ENCODE measurements at regions not wholly inside any gene's neighbourhood (a gene's known extent, or its start where the extent isn't known, plus 50 kb on each side); places are given as distances from the start of the nearest gene placed in this dataset.
"Not testable (repeated sequence)": the region's sequence is repeated elsewhere in the genome, so short reads cannot be mapped to it uniquely, and the experiment has no call there.

- DNase-seq (ENCODE audit: low spot score) = not testable (repeated sequence)
Observed at GRCh38 chr2:87198422-87198821, 176.8 kb upstream of the PLGLB1 start.

GRCh38 chr2:87199228-87199627, 177.6 kb upstream of the PLGLB1 start:
- DNase-seq (ENCODE audit: low spot score) = not testable (repeated sequence)

GRCh38 chr2:87204569-87205147, 183.0 kb upstream of the PLGLB1 start:
- not testable (repeated sequence) for DNase-seq (ENCODE audit: low spot score)

- not testable (repeated sequence) for DNase-seq (ENCODE audit: low spot score)
Observed at GRCh38 chr2:87212938-87213337, 191.3 kb upstream of the PLGLB1 start.

- not testable (repeated sequence) for DNase-seq (ENCODE audit: low spot score)
Observed at GRCh38 chr2:87217005-87217404, 195.4 kb upstream of the PLGLB1 start.

- not testable (repeated sequence) for DNase-seq (ENCODE audit: low spot score)
Observed at GRCh38 chr2:87217741-87218410, 196.2 kb upstream of the PLGLB1 start.

- DNase-seq (ENCODE audit: low spot score) = not testable (repeated sequence)
Observed at GRCh38 chr2:87220651-87221050, 199.0 kb upstream of the PLGLB1 start.

- peak; percentile 29 for DNase-seq (ENCODE audit: low spot score)
Observed at GRCh38 chr2:87222131-87222530, 200.5 kb upstream of the PLGLB1 start.

- DNase-seq (ENCODE audit: low spot score) = not testable (repeated sequence)
Observed at GRCh38 chr2:87223873-87224272, 202.2 kb upstream of the PLGLB1 start.

GRCh38 chr2:87229091-87229689, 207.5 kb upstream of the PLGLB1 start:
- DNase-seq (ENCODE audit: low spot score) = not testable (repeated sequence)

- not testable (repeated sequence) for DNase-seq (ENCODE audit: low spot score)
Observed at GRCh38 chr2:87229964-87230363, 208.3 kb upstream of the PLGLB1 start.

GRCh38 chr2:87235333-87235981, 213.8 kb upstream of the PLGLB1 start:
- DNase-seq (ENCODE audit: low spot score) = not testable (repeated sequence)

GRCh38 chr2:87237570-87238336, 216.1 kb upstream of the PLGLB1 start:
- not testable (repeated sequence) for DNase-seq (ENCODE audit: low spot score)

- DNase-seq (ENCODE audit: low spot score) = not testable (repeated sequence)
Observed at GRCh38 chr2:87239558-87240215, 218.0 kb upstream of the PLGLB1 start.

GRCh38 chr2:87246066-87246717, 224.5 kb upstream of the PLGLB1 start:
- not testable (repeated sequence) for DNase-seq (ENCODE audit: low spot score)

- DNase-seq (ENCODE audit: low spot score) = not testable (repeated sequence)
Observed at GRCh38 chr2:87252046-87252445, 230.4 kb upstream of the PLGLB1 start.

- not testable (repeated sequence) for DNase-seq (ENCODE audit: low spot score)
Observed at GRCh38 chr2:87254562-87254961, 232.9 kb upstream of the PLGLB1 start.

GRCh38 chr2:87255410-87255809, 233.8 kb upstream of the PLGLB1 start:
- not testable (repeated sequence) for DNase-seq (ENCODE audit: low spot score)

GRCh38 chr2:87258887-87259286, 237.2 kb upstream of the PLGLB1 start:
- not testable (repeated sequence) for DNase-seq (ENCODE audit: low spot score)

GRCh38 chr2:87262184-87262702, 240.6 kb upstream of the PLGLB1 start:
- not testable (repeated sequence) for DNase-seq (ENCODE audit: low spot score)
